Right atrium auricular region (tissue), 2 donors: ENCODE measurements at regions not wholly inside any gene's neighbourhood (a gene's known extent, or its start where the extent isn't known, plus 50 kb on each side); places are given as distances from the start of the nearest gene placed in this dataset.

Experiments used
- DNase-seq: peaks from one replicate; pipeline ENCODE4 v3.0.0-alpha.2; 2019; ENCODE audit warnings: low spot score
- H3K27ac ChIP-seq, 2 donors: fragments of 200-600 bp; sonication (generic); 1 replicate in 1 of 2; 2 replicates in 1 of 2; pipeline ENCODE4 v1.5.1; 2016 to 2019
- H3K27me3 ChIP-seq, 2 donors: fragments of 200-600 bp; sonication (generic); one replicate each; pipeline versions ENCODE4 v1.5.1 to v1.6.0; 2017 to 2019
- H3K36me3 ChIP-seq: fragments of 200-600 bp; sonication (generic); one replicate; pipeline ENCODE4 v1.5.1; 2016
- H3K4me1 ChIP-seq, 2 donors: fragments of 200-600 bp; sonication (generic); one replicate each; pipeline versions ENCODE4 v1.5.1 to v1.6.0; 2017 to 2019
- H3K4me3 ChIP-seq, 2 donors: fragments of 200-600 bp; sonication (generic); 1 replicate in 1 of 2; 2 replicates in 1 of 2; pipeline ENCODE4 v1.5.1; 2017 to 2019; ENCODE audit warnings: mild to moderate bottlenecking in 1 of 2, moderate library complexity in 1 of 2
- H3K9me3 ChIP-seq, 2 donors: fragments of 200-600 bp; sonication (generic); one replicate each; pipeline ENCODE4 v1.5.1; 2019
- CTCF ChIP-seq, 2 donors: fragments of 200-600 bp; sonication (generic); IDR thresholded peaks; one replicate each; pipeline ENCODE4 v1.5.1; 2019; ENCODE audit warnings: antibody characterized with exemption in 2 of 2

GRCh38 chrX:5402461-5402860 lies 826.2 kb downstream of the NLGN4X start:
- no peaks in the 10 kb centered on the region for H3K36me3 ChIP-seq
- H3K27me3 ChIP-seq, result no peaks in the 10 kb centered on the region
- TF ChIP-seq CTCF (IDR thresholded peaks at IDR 0.05), result no peak
- DNase-seq, result no peak
- H3K4me3 ChIP-seq, result no peak overlapping the region
- no peak overlapping the region for H3K27ac ChIP-seq
- no peaks in the 10 kb centered on the region for H3K4me1 ChIP-seq
- H3K9me3 ChIP-seq, result no peaks in the 10 kb centered on the region

DNA sequence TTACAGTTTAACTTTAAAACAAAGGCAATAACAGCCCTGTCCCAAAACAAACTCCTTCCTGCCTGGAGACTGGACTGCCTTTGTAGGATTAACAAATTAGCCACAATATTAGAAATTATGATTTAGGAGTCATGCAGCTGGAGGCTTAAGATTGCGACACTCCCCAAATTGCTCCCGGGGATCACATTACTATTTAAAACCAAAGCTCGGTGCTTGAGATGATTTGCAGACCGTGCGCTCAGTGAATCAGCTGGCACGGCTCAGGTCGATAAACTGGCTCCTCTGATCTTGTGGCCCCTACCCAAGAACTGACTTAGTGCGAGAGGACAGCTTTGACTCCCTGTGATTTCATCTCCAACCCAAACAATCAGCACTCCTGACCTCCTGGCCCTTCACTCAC lies 829.3 kb downstream of the NLGN4X start:
- DNase-seq, result no peak
- Histone ChIP-seq H3K36me3 (no peaks in the 10 kb centered on the region), H3K4me3 (no peak overlapping the region), H3K9me3 (no peaks in the 10 kb centered on the region), H3K4me1 (no peaks in the 10 kb centered on the region), H3K27ac (no peak overlapping the region), H3K27me3 (no peaks in the 10 kb centered on the region)
- TF ChIP-seq CTCF (IDR thresholded peaks at IDR 0.05), result no peak

GRCh38 chrX:5397409-5397808 lies 831.3 kb downstream of the NLGN4X start:
- Histone ChIP-seq H3K9me3 (no peaks in the 10 kb centered on the region), H3K27me3 (no peaks in the 10 kb centered on the region), H3K4me3 (no peak overlapping the region), H3K36me3 (no peaks in the 10 kb centered on the region), H3K4me1 (no peaks in the 10 kb centered on the region), H3K27ac (no peak overlapping the region)
- TF ChIP-seq CTCF (IDR thresholded peaks at IDR 0.05), result no peak
- DNase-seq, result no peak

- Histone ChIP-seq H3K36me3 (no peaks in the 10 kb centered on the region), H3K4me3 (no peak overlapping the region), H3K27ac (no peak overlapping the region), H3K4me1 (no peaks in the 10 kb centered on the region), H3K9me3 (peaks cover 0 to 4% of the 10 kb centered on the region in 2 donors), H3K27me3 (no peaks in the 10 kb centered on the region)
- no peak for DNase-seq
- no peak for TF ChIP-seq CTCF (IDR thresholded peaks at IDR 0.05)
Observed at GRCh38 chrX:5390376-5390775, 838.3 kb downstream of the NLGN4X start.

- H3K27ac ChIP-seq, result no peak overlapping the region
- no peaks in the 10 kb centered on the region for H3K4me1 ChIP-seq
- H3K4me3 ChIP-seq, result no peak overlapping the region
- H3K9me3 ChIP-seq, result peaks cover 0 to 4% of the 10 kb centered on the region in 2 donors
- H3K36me3 ChIP-seq, result no peaks in the 10 kb centered on the region
- TF ChIP-seq CTCF (IDR thresholded peaks at IDR 0.05), result no peak
- no peak for DNase-seq
- H3K27me3 ChIP-seq, result no peaks in the 10 kb centered on the region
Observed at GRCh38 chrX:5388087-5388486, 840.6 kb downstream of the NLGN4X start.

DNA sequence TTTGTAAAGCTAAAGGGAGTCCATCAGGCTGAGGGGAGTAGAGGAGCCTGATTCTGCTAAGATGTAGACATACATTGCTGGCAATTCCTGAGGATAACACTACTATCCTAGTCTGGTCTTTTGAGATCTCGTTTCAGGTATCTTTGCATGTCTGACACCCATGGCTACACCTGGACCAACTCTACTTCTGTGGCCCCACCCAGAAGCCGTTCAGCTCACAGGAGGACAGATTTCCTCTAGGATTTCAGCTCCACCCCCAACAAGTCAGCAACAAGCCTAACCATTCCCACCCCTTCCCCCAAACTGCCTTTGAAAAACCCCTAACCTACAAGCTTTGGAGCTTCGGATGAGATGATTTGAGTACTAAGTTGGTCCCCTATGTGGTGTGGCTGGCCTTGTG lies 848.2 kb downstream of the NLGN4X start:
- H3K27me3 ChIP-seq, result no peaks in the 10 kb centered on the region
- no peaks in the 10 kb centered on the region for H3K36me3 ChIP-seq
- no peaks in the 10 kb centered on the region for H3K4me1 ChIP-seq
- no peak for DNase-seq
- no peak for TF ChIP-seq CTCF (IDR thresholded peaks at IDR 0.05)
- H3K4me3 ChIP-seq, result no peak overlapping the region
- H3K9me3 ChIP-seq, result no peaks in the 10 kb centered on the region
- H3K27ac ChIP-seq, result no peak overlapping the region
